Endothelial cell of umbilical vein (primary cell): ENCODE measurements at regions not wholly inside any gene's neighbourhood (a gene's known extent, or its start where the extent isn't known, plus 50 kb on each side); places are given as distances from the start of the nearest gene placed in this dataset.

Source experiments
- BruUV-seq: library from RNA; stranded (reverse); fragments of 400-500 nt; replicated peaks from 2 replicates; lab custom pipeline; 2021; lab: Mats Ljungman, UMichigan
- CTCF ChIA-PET: fragments of 300-600, 350-600 bp; sonication (Branson Sonifier 250); formaldehyde crosslinking; loops from one replicate; lab custom pipeline; 2021; ENCODE audit warnings: antibody characterized with exemption, inconsistent platforms; lab: Charles Lee
- POLR2A ChIA-PET: fragments of 300-600, 350-600 bp; sonication (Branson Sonifier 250); formaldehyde crosslinking; loops from one replicate; lab custom pipeline; 2021; ENCODE audit warnings: antibody characterized with exemption, inconsistent platforms; lab: Charles Lee
- DNase-seq: peaks from one replicate; pipeline ENCODE4 v3.0.0-alpha.2; 2011; ENCODE audit warnings: low read depth, low spot score
- FAIRE-seq: peaks from 2 replicates; lab custom pipeline; 2011; peaks lifted over from hg19 to GRCh38; lab: Jason Lieb, UNC
- H2AFZ ChIP-seq: 2 replicates; pipeline ENCODE4 v1.6.0; 2012; ENCODE audit warnings: low read depth, low read length, control low read depth, inconsistent platforms
- H3K27ac ChIP-seq: 2 replicates; pipeline ENCODE4 v1.5.1; 2011; ENCODE audit warnings: low read depth, mild to moderate bottlenecking, control low read depth, low read length, moderate library complexity; ENCODE audit not compliant: insufficient read depth
- H3K27me3 ChIP-seq, 2 experiments: 2 replicates each; pipeline versions ENCODE4 v1.6.0 to v1.6.1; 2011; ENCODE audit warnings: low read length in 2 of 2, mixed read lengths in 1 of 2; ENCODE audit not compliant: control insufficient read depth in 2 of 2, insufficient read depth in 2 of 2
- H3K36me3 ChIP-seq, 2 experiments: 2 replicates in 1 of 2; 3 replicates in 1 of 2; pipeline ENCODE4 v1.5.1; 2011; ENCODE audit warnings: low read length in 2 of 2, mild to moderate bottlenecking in 1 of 2, moderate library complexity in 1 of 2; ENCODE audit not compliant: control insufficient read depth in 2 of 2, insufficient read depth in 2 of 2; ENCODE audit errors: extremely low read depth in 1 of 2
- H3K4me1 ChIP-seq: 3 replicates; pipeline ENCODE4 v1.5.1; 2011; ENCODE audit warnings: mild to moderate bottlenecking, low read length; ENCODE audit not compliant: control insufficient read depth, insufficient read depth; ENCODE audit errors: extremely low read depth
- H3K4me2 ChIP-seq: 2 replicates; pipeline ENCODE4 v1.6.1; 2011; ENCODE audit warnings: low read length, control low read depth, mixed read lengths; ENCODE audit not compliant: insufficient read depth
- H3K4me3 ChIP-seq, 3 experiments: fragments of 200-600 bp in 1 of 3; sonication (generic), shearing (Covaris generic) in 1 of 3; replicated peaks in 1 of 3; 2 replicates each; pipeline ENCODE4 v1.5.1; 2011 to 2016; ENCODE audit warnings: control low read depth in 3 of 3, low read length in 3 of 3, mild to moderate bottlenecking in 2 of 3, inconsistent platforms in 1 of 3, low read depth in 1 of 3, moderate library complexity in 1 of 3; ENCODE audit not compliant: insufficient read depth in 1 of 3
- H3K79me2 ChIP-seq: 2 replicates; pipeline ENCODE4 v1.6.0; 2012; ENCODE audit warnings: low read length, inconsistent platforms; ENCODE audit not compliant: control insufficient read depth, insufficient read depth
- H3K9ac ChIP-seq: replicated peaks from 2 replicates; pipeline ENCODE3; 2011; ENCODE audit warnings: low read length, control low read depth; ENCODE audit not compliant: insufficient read depth; ENCODE audit errors: extremely low read depth
- H3K9me1 ChIP-seq: replicated peaks from 3 replicates; pipeline ENCODE4 v1.6.0; 2011; ENCODE audit warnings: mild to moderate bottlenecking, low read length; ENCODE audit not compliant: control insufficient read depth, insufficient read depth; ENCODE audit errors: extremely low read depth
- H3K9me3 ChIP-seq: replicated peaks from 2 replicates; pipeline ENCODE4 v1.5.1; 2012; ENCODE audit warnings: low read length, inconsistent platforms; ENCODE audit not compliant: control insufficient read depth, insufficient read depth
- H4K20me1 ChIP-seq: replicated peaks from 2 replicates; pipeline ENCODE3; 2011; ENCODE audit warnings: mild to moderate bottlenecking, low read length; ENCODE audit not compliant: control insufficient read depth, insufficient read depth; ENCODE audit errors: extremely low read depth
- EZH2 ChIP-seq: IDR thresholded peaks from 2 replicates; pipeline ENCODE4 v1.6.1; 2012; ENCODE audit warnings: borderline replicate concordance, low read depth, mild to moderate bottlenecking, moderate library complexity, low read length, inconsistent platforms; ENCODE audit not compliant: severe bottlenecking
- FOS ChIP-seq: IDR thresholded peaks from 2 replicates; pipeline ENCODE4 v1.6.1; 2011; ENCODE audit warnings: mild to moderate bottlenecking, low read length, moderate library complexity, borderline replicate concordance; ENCODE audit not compliant: insufficient read depth
- GATA2 ChIP-seq: IDR thresholded peaks from 2 replicates; pipeline ENCODE4 v1.7.0; 2011; ENCODE audit warnings: low read depth, mild to moderate bottlenecking, moderate library complexity, mixed read lengths, low read length; ENCODE audit not compliant: insufficient read length, insufficient read depth
- JUN ChIP-seq: IDR thresholded peaks from 2 replicates; pipeline ENCODE4 v1.6.1; 2011; ENCODE audit warnings: borderline replicate concordance, low read depth; ENCODE audit not compliant: insufficient read length, insufficient read depth
- MAX ChIP-seq: IDR thresholded peaks from 2 replicates; pipeline ENCODE4 v1.6.1; 2011; ENCODE audit not compliant: insufficient read depth, insufficient read length
- MYC ChIP-seq: IDR thresholded peaks from one replicate; pipeline ENCODE4 v1.6.1; 2011; ENCODE audit warnings: mild to moderate bottlenecking, low read depth, low read length
- POLR2A ChIP-seq: IDR thresholded peaks from 2 replicates; pipeline ENCODE4 v1.6.1; 2012; ENCODE audit warnings: low read depth, mild to moderate bottlenecking, control low read depth, low read length
- POLR2AphosphoS5 ChIP-seq: IDR thresholded peaks from 2 replicates; pipeline ENCODE4 v1.6.1; 2012; ENCODE audit warnings: low read depth, mild to moderate bottlenecking, control low read depth, low read length, moderate library complexity; ENCODE audit not compliant: insufficient read depth
- dilution Hi-C: fragments of 300-500 bp; cut with MboI; formaldehyde crosslinking; loops from one replicate; pipeline ENCODE4 v1.15.0; 2019; ENCODE audit warnings: low sequenced_read_pairs; ENCODE audit not compliant: extremely low pct_ligation_motif_present
- intact Hi-C: fragments of 100-400 bp; cut with micrococcal nuclease; formaldehyde crosslinking; loops from one replicate; pipeline ENCODE4 v1.10.0; 2022
- TF ChIP-seq, protein P1 (sequence below), 2 donors: IDR thresholded peaks; 1 replicate in 1 of 2; 2 replicates in 1 of 2; pipeline ENCODE4 v1.5.1; 2011; ENCODE audit warnings: low read length in 2 of 2, mild to moderate bottlenecking in 2 of 2, moderate library complexity in 2 of 2, control low read depth in 1 of 2, inconsistent platforms in 1 of 2, low read depth in 1 of 2; ENCODE audit not compliant: insufficient read depth in 1 of 2; ENCODE audit errors: extremely low read depth in 1 of 2

GRCh38 chr3:194240766-194241165 lies 104.8 kb downstream of the HES1 start:
- POLR2A ChIA-PET: no interaction called here
- Histone ChIP-seq H3K27ac (no peak overlapping the region), H3K79me2 (no peaks in the 10 kb centered on the region), H2AFZ (no peak overlapping the region), H3K4me3 (no peak overlapping the region), H3K9me1 (no peaks in the 10 kb centered on the region), H3K36me3 (no peaks in the 10 kb centered on the region), H3K27me3 (no peaks in the 10 kb centered on the region), H3K9me3 (no peaks in the 10 kb centered on the region), H4K20me1 (no peaks in the 10 kb centered on the region), H3K4me1 (no peaks in the 10 kb centered on the region), H3K9ac (no peak overlapping the region), H3K4me2 (no peak overlapping the region)
- no peak for TF ChIP-seq GATA2
- no peak for TF ChIP-seq JUN
- TF ChIP-seq FOS: no peak
- TF ChIP-seq MYC: no peak
- no peak for TF ChIP-seq POLR2A
- no peak for TF ChIP-seq MAX
- TF ChIP-seq POLR2AphosphoS5: no peak
- TF ChIP-seq EZH2: no peak
- TF ChIP-seq, protein P1, sequence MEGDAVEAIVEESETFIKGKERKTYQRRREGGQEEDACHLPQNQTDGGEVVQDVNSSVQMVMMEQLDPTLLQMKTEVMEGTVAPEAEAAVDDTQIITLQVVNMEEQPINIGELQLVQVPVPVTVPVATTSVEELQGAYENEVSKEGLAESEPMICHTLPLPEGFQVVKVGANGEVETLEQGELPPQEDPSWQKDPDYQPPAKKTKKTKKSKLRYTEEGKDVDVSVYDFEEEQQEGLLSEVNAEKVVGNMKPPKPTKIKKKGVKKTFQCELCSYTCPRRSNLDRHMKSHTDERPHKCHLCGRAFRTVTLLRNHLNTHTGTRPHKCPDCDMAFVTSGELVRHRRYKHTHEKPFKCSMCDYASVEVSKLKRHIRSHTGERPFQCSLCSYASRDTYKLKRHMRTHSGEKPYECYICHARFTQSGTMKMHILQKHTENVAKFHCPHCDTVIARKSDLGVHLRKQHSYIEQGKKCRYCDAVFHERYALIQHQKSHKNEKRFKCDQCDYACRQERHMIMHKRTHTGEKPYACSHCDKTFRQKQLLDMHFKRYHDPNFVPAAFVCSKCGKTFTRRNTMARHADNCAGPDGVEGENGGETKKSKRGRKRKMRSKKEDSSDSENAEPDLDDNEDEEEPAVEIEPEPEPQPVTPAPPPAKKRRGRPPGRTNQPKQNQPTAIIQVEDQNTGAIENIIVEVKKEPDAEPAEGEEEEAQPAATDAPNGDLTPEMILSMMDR (IDR thresholded peaks at IDR 0.05; ENCODE audit: extremely low read depth in 1 of 2, insufficient read depth in 1 of 2, low read depth in 1 of 2, low read length in 2 of 2): no peak
- intact Hi-C loops: no loop called here
- no TSS peak for BruUV-seq
- dilution Hi-C loops: no loop called here
- DNase-seq (no peak), FAIRE-seq (no peak)
- CTCF ChIA-PET: interaction anchor here (1.2 kb wide), 1 partner anchor 15 kb away, joined by 3 read pairs; no protein-coding TSS in a partner anchor
